Keratinocyte (primary cell): ENCODE measurements at regions not wholly inside any gene's neighbourhood (a gene's known extent, or its start where the extent isn't known, plus 50 kb on each side); places are given as distances from the start of the nearest gene placed in this dataset.

ENCODE experiments used
- CTCF ChIP-seq, 3 experiments: IDR thresholded peaks in 1 of 3; conservative IDR thresholded peaks in 1 of 3; optimal IDR thresholded peaks in 1 of 3; 2 replicates in 2 of 3; 3 replicates in 1 of 3; pipeline versions ENCODE3 to v1.5.1; 2011; ENCODE audit warnings: low read length in 3 of 3, mild to moderate bottlenecking in 3 of 3, moderate library complexity in 2 of 3, control low read depth in 1 of 3, inconsistent platforms in 1 of 3; ENCODE audit not compliant: insufficient read depth in 2 of 3; ENCODE audit errors: extremely low read depth in 1 of 3
- EZH2 ChIP-seq: IDR thresholded peaks from one replicate; pipeline ENCODE4 v1.6.1; 2012; ENCODE audit warnings: inconsistent platforms, mild to moderate bottlenecking, low read length, moderate library complexity

DNA sequence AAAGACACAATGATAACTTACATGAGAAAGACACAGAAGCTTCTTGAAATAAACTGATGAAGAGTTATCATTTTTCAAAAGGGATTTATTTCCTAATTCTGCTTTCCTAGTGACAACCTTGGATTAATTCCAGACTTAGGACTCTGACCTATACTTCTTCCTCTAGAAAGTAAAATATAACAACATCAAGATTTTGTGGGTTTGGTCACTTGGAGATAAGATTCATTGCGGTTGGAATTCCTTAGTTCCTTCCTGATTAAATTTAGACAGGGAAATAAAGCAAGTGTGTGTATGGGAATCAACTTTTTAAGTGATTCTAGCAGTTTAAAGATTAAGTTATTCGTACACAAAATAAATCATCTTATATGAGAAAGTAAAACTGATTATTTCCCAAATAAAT lies 208.4 kb upstream of the CCDC150 start:
- TF ChIP-seq EZH2 (no peak), CTCF (optimal IDR thresholded peaks at IDR 0.05 in 1 of 3, IDR thresholded peaks at IDR 0.05 in 1 of 3, conservative IDR thresholded peaks at IDR 0.05 in 1 of 3; ENCODE audit: extremely low read depth in 1 of 3, insufficient read depth in 2 of 3, low read length in 3 of 3) (no peak)
